Activated T-cell treated with anti-CD3 and anti-CD28 coated beads, Interleukin-2, amount 50 U/mL, for 72 hours (primary cell): ENCODE measurements at regions not wholly inside any gene's neighbourhood (a gene's known extent, or its start where the extent isn't known, plus 50 kb on each side); places are given as distances from the start of the nearest gene placed in this dataset.

ENCODE experiments used
- ATAC-seq, 2 donors: fragments of 150-1000 bp; cut with Tn5 transposase; replicated peaks in 1 of 2; 2 replicates each; pipeline ENCODE4 v1.10.0; 2021; ENCODE audit warnings: moderate library complexity in 2 of 2, mild to moderate bottlenecking in 1 of 2
- DNase-seq, 2 donors: peaks; one replicate each; pipeline ENCODE4 v3.0.0; 2021 to 2022; ENCODE audit warnings: mixed read lengths in 1 of 2
- H3K27ac Mint-ChIP-seq: one replicate; pipeline ENCODE4 v1.8.0; 2022; ENCODE audit warnings: mild to moderate bottlenecking, moderate library complexity, mixed read lengths
- H3K27me3 Mint-ChIP-seq: one replicate; pipeline ENCODE4 v1.8.0; 2022; ENCODE audit warnings: low read depth, mixed read lengths
- H3K36me3 Mint-ChIP-seq, 2 donors: one replicate each; pipeline ENCODE4 v1.8.0; 2022; ENCODE audit warnings: mixed read lengths in 2 of 2, mild to moderate bottlenecking in 1 of 2; ENCODE audit not compliant: insufficient read depth in 2 of 2
- H3K4me1 Mint-ChIP-seq: one replicate; pipeline ENCODE4 v1.8.0; 2022; ENCODE audit warnings: low read depth, mixed read lengths
- H3K4me3 Mint-ChIP-seq, 2 donors: one replicate each; pipeline ENCODE4 v1.8.0; 2022; ENCODE audit warnings: mild to moderate bottlenecking in 2 of 2, mixed read lengths in 2 of 2, moderate library complexity in 2 of 2
- H3K9me3 Mint-ChIP-seq, 2 donors: one replicate each; pipeline ENCODE4 v1.8.0; 2022; ENCODE audit warnings: mixed read lengths in 2 of 2

DNA sequence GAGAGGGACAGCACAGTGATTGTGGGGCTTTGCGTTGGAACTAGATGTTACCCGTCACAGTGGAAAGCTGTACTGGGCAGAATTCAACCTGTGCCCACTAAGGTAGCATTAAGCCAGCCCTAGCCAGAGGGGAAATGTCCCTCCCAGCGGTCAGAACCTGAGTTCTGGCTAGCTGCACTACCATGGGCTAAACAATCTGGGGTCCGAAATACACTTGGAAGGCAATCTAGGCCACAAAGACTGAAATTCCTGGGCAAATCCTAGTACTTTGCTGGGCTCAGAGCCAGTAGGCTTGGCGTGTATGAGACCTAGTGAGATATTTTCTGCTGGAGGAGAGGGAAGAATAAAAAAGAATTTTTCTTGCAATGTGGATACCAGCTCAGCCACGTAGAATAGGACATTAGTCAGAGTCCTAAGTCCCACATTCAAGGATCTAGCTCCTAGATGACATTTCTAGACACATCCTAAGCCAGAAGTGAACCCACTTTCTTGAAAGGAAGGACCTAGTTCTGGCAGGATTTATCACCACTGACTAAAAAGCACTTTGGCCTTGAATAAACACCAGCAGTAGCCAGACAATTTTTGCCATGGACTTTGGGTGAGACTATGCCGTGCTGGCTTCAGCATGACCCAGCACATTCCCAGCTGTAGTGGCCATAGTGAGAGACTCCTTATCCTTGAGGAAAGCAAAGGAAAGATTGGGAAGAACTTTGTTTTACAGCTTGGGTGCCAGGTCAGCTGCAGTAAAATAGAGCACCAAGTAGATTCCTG, 618.0 kb downstream of the BRINP1 start:
- H3K4me1 Mint-ChIP-seq = no peaks in the 10 kb centered on the region
- H3K27ac Mint-ChIP-seq = no peak overlapping the region
- peaks cover 2% of the 10 kb centered on the region in 2 donors for H3K36me3 Mint-ChIP-seq
- no peak for ATAC-seq
- no peak overlapping the region for H3K4me3 Mint-ChIP-seq
- H3K27me3 Mint-ChIP-seq = no peaks in the 10 kb centered on the region
- no peak for DNase-seq
- peaks cover 2 to 7% of the 10 kb centered on the region in 2 donors for H3K9me3 Mint-ChIP-seq

DNA sequence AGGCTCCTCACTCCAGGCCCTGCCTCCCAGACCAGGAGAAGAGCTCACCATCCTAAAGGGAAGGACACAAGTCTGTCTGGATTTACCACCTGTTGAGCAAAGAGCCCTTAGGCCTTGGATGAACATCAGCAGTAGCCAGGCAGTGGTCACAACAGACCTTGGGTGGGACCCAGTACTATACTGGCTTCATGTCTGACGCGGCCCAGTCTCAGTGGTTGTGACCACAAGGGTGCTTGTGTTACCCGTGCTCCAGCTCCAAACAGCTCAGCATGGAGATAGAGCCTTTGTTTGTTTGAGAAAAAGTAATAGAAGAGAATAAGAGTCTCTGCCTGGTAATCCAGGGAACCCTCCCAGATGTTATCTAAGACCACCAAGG, 617.4 kb downstream of the BRINP1 start:
- H3K36me3 Mint-ChIP-seq = peaks cover 2% of the 10 kb centered on the region in 2 donors
- H3K4me3 Mint-ChIP-seq = no peak overlapping the region
- no peak overlapping the region for H3K27ac Mint-ChIP-seq
- no peak for DNase-seq
- no peak for ATAC-seq
- peaks cover 2 to 7% of the 10 kb centered on the region in 2 donors for H3K9me3 Mint-ChIP-seq
- no peaks in the 10 kb centered on the region for H3K4me1 Mint-ChIP-seq
- H3K27me3 Mint-ChIP-seq = no peaks in the 10 kb centered on the region

DNA sequence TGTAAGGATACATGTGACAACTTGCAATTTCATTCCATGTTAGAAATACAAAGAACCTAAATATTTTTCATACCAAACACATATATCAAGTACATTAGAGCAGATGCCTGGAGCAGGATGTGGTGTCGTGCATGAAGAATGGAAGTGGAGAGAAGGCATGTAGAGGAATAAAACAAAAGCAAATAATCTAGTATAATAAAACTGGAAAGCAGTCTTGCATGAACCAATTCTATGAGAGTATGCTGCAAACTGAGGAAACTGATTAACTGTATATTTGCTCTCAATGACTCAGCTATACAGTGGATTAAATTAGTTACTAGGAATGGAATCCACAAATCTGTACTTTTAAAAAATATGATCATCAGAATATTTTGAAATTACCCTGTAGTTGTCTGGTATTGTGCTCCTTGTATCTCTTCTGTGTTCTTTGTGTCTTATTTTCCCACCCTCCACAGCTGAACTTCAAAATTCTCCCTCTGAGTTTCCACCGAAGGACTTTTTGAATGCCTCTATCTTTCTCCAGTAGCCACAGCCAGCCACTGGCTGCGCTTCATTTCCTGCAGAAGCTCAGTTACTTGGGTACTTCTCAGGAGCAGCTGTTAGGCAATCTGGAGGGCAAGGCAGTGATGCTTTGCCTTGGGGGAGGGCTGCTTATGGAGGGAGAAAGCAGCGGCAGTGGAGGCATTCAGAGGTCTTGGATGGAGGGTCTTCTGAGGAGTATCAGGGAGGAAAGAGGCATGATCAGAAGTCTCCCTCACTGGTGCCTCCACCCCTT, 608.0 kb downstream of the BRINP1 start:
- H3K4me1 Mint-ChIP-seq = no peaks in the 10 kb centered on the region
- no peak overlapping the region for H3K4me3 Mint-ChIP-seq
- ATAC-seq = no peak
- H3K27me3 Mint-ChIP-seq = no peaks in the 10 kb centered on the region
- H3K27ac Mint-ChIP-seq = no peak overlapping the region
- H3K9me3 Mint-ChIP-seq = peaks cover 8 to 10% of the 10 kb centered on the region in 2 donors
- peaks cover 1% of the 10 kb centered on the region in 2 donors for H3K36me3 Mint-ChIP-seq
- no peak for DNase-seq

DNA sequence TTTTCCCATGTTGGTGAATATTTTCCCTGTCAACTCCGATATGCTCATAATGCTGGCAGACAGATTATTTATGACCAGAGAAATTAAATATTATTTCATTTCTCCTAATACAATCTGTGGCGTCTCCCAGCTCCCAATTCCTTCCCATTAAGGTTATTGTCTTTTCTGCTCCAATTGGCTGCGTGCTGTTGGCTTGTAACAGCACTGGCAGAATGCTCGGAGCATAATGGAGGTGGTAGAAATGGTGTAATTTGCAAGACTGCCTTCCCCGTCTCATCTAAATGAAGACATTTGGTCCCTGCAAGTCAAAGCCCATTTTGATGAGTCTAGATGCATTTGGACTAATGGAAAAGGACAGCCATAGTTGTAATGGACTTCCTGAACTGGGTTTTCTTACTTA, 601.7 kb downstream of the BRINP1 start:
- Mint-ChIP-seq H3K4me3 (no peak overlapping the region), H3K27me3 (no peaks in the 10 kb centered on the region), H3K9me3 (peaks cover 8% of the 10 kb centered on the region in 2 donors), H3K27ac (no peak overlapping the region), H3K4me1 (no peaks in the 10 kb centered on the region), H3K36me3 (peaks cover 0 to 1% of the 10 kb centered on the region in 2 donors)
- ATAC-seq (no peak), DNase-seq (no peak)

DNA sequence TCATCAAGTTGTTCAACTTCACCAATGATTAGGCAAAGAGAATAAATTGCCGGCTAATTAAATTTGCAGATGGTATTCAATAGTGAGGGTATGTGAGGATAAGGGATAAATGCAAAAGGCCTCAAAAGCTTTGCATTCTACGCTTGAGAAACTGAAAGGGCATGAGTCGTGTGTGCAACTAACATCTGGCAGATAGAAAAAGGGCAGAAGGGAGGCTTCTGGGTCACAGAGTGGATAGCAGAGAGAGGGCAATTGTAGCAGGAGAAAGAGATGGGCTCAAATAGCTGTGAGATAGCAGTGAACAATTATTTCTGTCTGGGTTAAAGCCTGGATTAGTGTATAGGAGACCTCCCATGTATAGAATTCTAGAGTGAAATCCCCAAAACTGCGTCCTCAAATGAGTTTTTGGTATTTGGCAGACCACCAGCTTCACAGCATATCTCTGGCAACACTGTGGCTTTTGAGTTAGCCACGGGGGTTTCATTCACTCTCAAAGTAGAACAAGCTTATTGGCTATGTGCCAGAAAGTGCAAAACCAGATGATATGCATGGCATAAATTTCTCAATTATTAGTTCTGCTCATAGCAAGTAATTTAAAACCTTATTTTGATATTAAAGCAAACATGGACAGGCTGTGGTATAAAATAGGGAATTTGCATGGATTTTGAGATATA, 586.3 kb downstream of the BRINP1 start:
- DNase-seq (no peak), ATAC-seq (no peak)
- H3K27me3 Mint-ChIP-seq = no peaks in the 10 kb centered on the region
- no peaks in the 10 kb centered on the region for H3K4me1 Mint-ChIP-seq
- H3K9me3 Mint-ChIP-seq = peaks cover 5% of the 10 kb centered on the region in 2 donors
- H3K27ac Mint-ChIP-seq = no peak overlapping the region
- H3K4me3 Mint-ChIP-seq = no peak overlapping the region
- H3K36me3 Mint-ChIP-seq = no peaks in the 10 kb centered on the region

DNA sequence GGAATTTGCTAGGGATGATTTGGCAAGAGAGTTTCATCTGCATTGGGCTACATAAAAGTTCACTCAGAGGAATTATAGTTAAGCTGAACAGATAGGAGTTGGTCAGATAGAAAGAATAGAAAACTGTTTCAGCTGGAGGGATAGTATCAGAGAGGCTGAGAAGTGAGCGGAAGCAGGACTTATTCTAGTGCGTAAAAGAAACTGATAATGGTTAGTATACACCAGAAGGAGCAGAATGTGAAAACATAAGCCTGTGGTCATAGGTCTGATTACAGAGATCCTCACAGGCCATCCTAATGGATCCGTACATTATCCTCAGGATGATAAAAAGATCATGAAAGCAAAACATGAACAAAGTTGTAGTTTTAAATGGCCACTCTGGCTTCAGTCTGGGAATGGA, 585.2 kb downstream of the BRINP1 start:
- Mint-ChIP-seq H3K36me3 (no peaks in the 10 kb centered on the region), H3K4me1 (no peaks in the 10 kb centered on the region), H3K27ac (no peak overlapping the region), H3K4me3 (no peak overlapping the region), H3K27me3 (no peaks in the 10 kb centered on the region), H3K9me3 (peaks cover 5% of the 10 kb centered on the region in 2 donors)
- ATAC-seq (no peak), DNase-seq (no peak)

DNA sequence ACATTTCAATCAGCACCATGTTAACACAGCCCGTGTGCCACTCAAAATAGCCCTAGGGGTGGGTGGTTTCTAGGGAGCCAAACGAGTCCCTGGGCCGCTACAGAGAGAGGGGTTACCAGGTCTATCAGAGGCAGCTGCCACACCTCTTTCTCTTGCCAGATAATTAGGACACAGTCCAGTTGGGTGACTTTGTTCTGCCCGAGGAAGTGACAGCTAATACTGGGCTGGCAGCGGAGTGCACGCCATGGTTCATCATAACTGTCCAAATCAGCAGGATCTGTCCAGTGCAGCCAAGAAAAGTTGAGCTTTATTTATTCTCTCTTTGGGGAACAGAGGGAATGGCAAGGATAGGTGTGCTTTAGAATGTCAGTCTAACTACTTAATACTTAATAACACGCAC, 583.8 kb downstream of the BRINP1 start:
- Mint-ChIP-seq H3K27me3 (no peaks in the 10 kb centered on the region), H3K27ac (no peak overlapping the region), H3K9me3 (peaks cover 2 to 5% of the 10 kb centered on the region in 2 donors), H3K4me1 (no peaks in the 10 kb centered on the region), H3K4me3 (no peak overlapping the region), H3K36me3 (no peaks in the 10 kb centered on the region)
- ATAC-seq (no peak), DNase-seq (no peak)

DNA sequence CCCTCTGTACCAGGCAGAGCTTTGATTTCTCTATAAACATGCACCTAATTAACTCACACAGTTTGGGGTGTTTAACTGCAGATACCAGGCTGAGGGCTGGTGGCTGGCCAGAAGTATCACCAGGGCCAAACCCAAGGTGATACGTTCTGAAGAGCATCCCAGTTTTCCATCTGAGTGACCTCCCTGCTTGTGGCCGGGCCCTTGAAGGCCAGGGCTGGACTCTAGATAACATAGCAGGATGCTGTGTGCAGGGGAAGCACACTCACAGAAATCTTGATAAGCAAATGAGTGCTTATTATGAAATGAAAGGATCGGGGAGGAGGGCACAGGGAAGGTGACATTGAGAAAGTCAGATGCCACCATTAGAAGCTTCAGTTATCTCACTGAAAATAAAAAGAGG, 582.4 kb downstream of the BRINP1 start:
- no peaks in the 10 kb centered on the region for H3K36me3 Mint-ChIP-seq
- H3K27ac Mint-ChIP-seq = no peak overlapping the region
- ATAC-seq (no peak), DNase-seq (no peak)
- no peak overlapping the region for H3K4me3 Mint-ChIP-seq
- H3K9me3 Mint-ChIP-seq = peaks cover 5 to 6% of the 10 kb centered on the region in 2 donors
- no peaks in the 10 kb centered on the region for H3K27me3 Mint-ChIP-seq
- H3K4me1 Mint-ChIP-seq = no peaks in the 10 kb centered on the region

DNA sequence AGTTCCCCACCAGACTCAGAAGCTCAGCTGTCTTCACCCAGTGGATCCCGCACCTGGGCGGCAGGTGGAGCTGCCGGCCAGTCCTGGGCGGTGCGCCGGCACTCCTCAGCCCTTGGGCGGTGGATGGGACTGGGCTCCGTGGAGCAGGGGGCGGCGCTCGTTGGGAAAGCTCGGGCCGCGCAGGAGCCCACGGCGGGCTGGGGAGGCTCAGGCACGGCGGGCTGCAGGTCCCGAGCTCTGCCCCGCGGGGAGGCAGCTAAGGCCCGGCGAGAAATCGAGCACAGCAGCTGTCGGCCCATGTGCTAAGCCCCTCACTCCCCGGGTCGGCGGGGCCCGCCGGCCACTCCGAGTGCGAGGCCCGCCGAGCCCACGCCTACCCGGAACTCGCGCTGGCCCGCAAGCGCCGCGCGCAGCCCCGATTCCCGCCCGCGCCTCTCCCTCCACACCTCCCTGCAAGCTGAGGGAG, 560.0 kb downstream of the BRINP1 start:
- DNase-seq (no peak), ATAC-seq (no peak)
- H3K4me1 Mint-ChIP-seq = no peaks in the 10 kb centered on the region
- no peaks in the 10 kb centered on the region for H3K36me3 Mint-ChIP-seq
- peaks cover 7 to 8% of the 10 kb centered on the region in 2 donors for H3K9me3 Mint-ChIP-seq
- H3K4me3 Mint-ChIP-seq = no peak overlapping the region
- no peak overlapping the region for H3K27ac Mint-ChIP-seq
- H3K27me3 Mint-ChIP-seq = no peaks in the 10 kb centered on the region

DNA sequence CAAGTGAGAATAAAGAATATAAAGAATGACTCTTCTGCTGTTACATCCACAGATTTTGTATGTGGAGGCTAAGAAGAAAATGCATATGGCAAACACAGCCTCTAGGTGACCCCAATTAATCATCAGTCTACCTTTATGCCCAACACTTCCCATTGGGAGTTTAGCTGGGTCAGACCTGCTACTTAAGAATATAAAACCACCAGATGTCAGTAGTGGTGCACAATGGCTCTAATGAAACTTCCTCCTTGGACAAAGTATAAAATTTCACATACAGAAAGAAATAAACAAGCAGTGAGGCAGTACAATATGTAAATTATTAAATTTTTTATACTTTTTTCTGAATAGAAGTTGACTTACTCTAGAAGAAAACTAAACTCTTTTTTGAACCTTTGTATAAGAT, 539.9 kb downstream of the BRINP1 start:
- ATAC-seq (no peak), DNase-seq (no peak)
- Mint-ChIP-seq H3K36me3 (no peaks in the 10 kb centered on the region), H3K27ac (no peak overlapping the region), H3K4me1 (no peaks in the 10 kb centered on the region), H3K9me3 (peaks cover 0 to 2% of the 10 kb centered on the region in 2 donors), H3K4me3 (no peak overlapping the region), H3K27me3 (no peaks in the 10 kb centered on the region)

DNA sequence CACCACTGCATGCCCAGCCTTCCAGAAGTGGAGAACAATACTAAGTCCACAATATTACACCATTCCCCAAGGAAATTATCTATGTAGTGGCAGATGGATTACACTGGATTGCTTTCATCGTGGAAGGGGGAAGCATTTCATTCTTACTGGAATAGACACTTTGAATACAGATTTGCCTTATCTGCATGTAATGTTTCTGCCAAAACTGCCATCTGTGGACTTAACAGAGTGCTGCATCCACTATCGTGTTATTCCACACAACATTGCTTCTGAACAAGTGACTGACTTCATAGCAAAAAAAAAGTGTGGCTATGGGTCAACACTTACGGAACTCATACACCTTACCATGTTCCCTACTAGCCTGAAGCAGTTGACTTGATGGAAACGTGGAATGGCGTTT, 536.9 kb downstream of the BRINP1 start:
- H3K27me3 Mint-ChIP-seq = no peaks in the 10 kb centered on the region
- H3K4me3 Mint-ChIP-seq = no peak overlapping the region
- DNase-seq = no peak
- H3K4me1 Mint-ChIP-seq = no peaks in the 10 kb centered on the region
- ATAC-seq = no peak
- peaks cover 4 to 8% of the 10 kb centered on the region in 2 donors for H3K9me3 Mint-ChIP-seq
- H3K36me3 Mint-ChIP-seq = no peaks in the 10 kb centered on the region
- no peak overlapping the region for H3K27ac Mint-ChIP-seq

DNA sequence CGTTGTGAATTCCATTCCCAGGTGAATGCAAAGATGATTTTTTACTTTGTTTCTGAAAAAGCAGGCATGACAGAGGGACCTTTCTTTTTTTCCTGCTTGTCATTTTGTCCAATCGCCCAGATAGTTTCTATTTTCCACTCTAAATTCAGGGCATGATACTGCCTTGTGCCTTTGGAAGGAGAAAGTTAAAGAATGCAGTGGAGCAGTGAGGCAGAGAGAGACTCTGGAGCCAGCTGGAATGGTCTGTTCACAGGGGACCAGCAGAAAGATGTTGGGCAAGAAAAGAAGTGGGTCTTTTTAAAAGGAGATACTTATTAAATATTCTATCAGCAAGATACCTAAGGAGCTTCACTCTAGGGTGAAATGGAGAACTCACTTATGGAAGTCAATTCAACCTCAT, 532.3 kb downstream of the BRINP1 start:
- H3K27ac Mint-ChIP-seq = no peak overlapping the region
- no peaks in the 10 kb centered on the region for H3K36me3 Mint-ChIP-seq
- no peaks in the 10 kb centered on the region for H3K4me1 Mint-ChIP-seq
- peaks cover 6 to 7% of the 10 kb centered on the region in 2 donors for H3K9me3 Mint-ChIP-seq
- DNase-seq (no peak), ATAC-seq (no peak)
- no peak overlapping the region for H3K4me3 Mint-ChIP-seq
- H3K27me3 Mint-ChIP-seq = no peaks in the 10 kb centered on the region

DNA sequence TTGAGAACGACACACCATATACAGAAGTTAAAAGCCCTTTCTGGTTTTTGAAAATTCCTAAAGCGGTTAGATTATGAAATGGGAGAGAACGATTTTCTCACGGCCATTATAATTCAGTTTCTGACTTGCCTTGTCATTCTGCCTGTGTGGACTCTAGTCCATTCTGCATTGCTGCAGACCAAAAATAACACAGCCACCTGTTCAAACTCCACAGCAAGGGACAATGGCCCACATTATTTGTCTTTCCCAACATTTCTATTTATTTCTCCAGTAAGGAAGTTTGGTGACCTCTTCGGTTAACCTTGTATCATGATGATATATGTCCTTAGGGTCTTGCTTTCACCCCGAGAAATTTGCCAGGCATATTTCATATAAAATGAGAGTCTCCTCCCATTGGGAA, 497.7 kb downstream of the BRINP1 start:
- DNase-seq = no peak
- Mint-ChIP-seq H3K36me3 (no peaks in the 10 kb centered on the region), H3K27ac (no peak overlapping the region), H3K9me3 (peaks cover 2 to 5% of the 10 kb centered on the region in 2 donors), H3K4me3 (no peak overlapping the region), H3K4me1 (no peaks in the 10 kb centered on the region), H3K27me3 (no peaks in the 10 kb centered on the region)
- ATAC-seq = no peak
